Thyroid gland (tissue), 4 donors: ENCODE measurements at regions not wholly inside any gene's neighbourhood (a gene's known extent, or its start where the extent isn't known, plus 50 kb on each side); places are given as distances from the start of the nearest gene placed in this dataset.
A peak's percentile ranks its signal among the peaks of the same experiment; 100 is the strongest.

ENCODE experiments used
- DNase-seq, 2 donors: peaks; one replicate each; pipeline ENCODE4 v3.0.0-alpha.2; 2019
- H3K27ac ChIP-seq, 3 donors: fragments of 200-600 bp; sonication (generic); 1 replicate in 2 of 3; 2 replicates in 1 of 3; pipeline ENCODE4 v1.5.1; 2016 to 2019; ENCODE audit warnings: mild to moderate bottlenecking in 1 of 3, moderate library complexity in 1 of 3
- H3K27me3 ChIP-seq: fragments of 200-600 bp; sonication (generic); one replicate; pipeline ENCODE4 v1.5.1; 2019
- H3K36me3 ChIP-seq, 2 donors: fragments of 200-600 bp; sonication (generic); one replicate each; pipeline ENCODE4 v1.5.1; 2016 to 2019
- H3K4me1 ChIP-seq, 2 donors: fragments of 200-600 bp; sonication (generic); one replicate each; pipeline ENCODE4 v1.5.1; 2017 to 2019
- H3K4me3 ChIP-seq, 3 donors: fragments of 200-600 bp; sonication (generic); replicated peaks in 1 of 3; 1 replicate in 2 of 3; 2 replicates in 1 of 3; pipeline ENCODE4 v1.5.1; 2016; ENCODE audit warnings: mild to moderate bottlenecking in 1 of 3
- H3K9me3 ChIP-seq: fragments of 200-600 bp; sonication (generic); one replicate; pipeline ENCODE4 v1.5.1; 2017
- POLR2A ChIP-seq, 2 donors: fragments of 450-650 bp; IDR thresholded peaks; one replicate each; pipeline ENCODE4 v1.6.1; 2017; ENCODE audit warnings: antibody characterized with exemption in 2 of 2, mild to moderate bottlenecking in 2 of 2, moderate library complexity in 1 of 2
- WGBS, 2 donors: methylation state at CpG; one replicate each; pipeline ENCODE4 v1.1.5; 2017; 5-methylcytosine and 5-hydroxymethylcytosine counted together
- intact Hi-C: fragments of 100-400 bp; cut with DNase I; formaldehyde crosslinking; loops from one replicate; pipeline ENCODE4 v1.15.1; 2023
- TF ChIP-seq, protein P1 (sequence below), 6 experiments: fragments of 200-600 bp in 3 of 6; fragments of 450-650 bp in 3 of 6; sonication (generic) in 3 of 6; IDR thresholded peaks; one replicate each; pipeline ENCODE4 v1.5.1; 2016 to 2019; ENCODE audit warnings: antibody characterized with exemption in 6 of 6, mild to moderate bottlenecking in 2 of 6, inconsistent platforms in 1 of 6, moderate library complexity in 1 of 6

DNA sequence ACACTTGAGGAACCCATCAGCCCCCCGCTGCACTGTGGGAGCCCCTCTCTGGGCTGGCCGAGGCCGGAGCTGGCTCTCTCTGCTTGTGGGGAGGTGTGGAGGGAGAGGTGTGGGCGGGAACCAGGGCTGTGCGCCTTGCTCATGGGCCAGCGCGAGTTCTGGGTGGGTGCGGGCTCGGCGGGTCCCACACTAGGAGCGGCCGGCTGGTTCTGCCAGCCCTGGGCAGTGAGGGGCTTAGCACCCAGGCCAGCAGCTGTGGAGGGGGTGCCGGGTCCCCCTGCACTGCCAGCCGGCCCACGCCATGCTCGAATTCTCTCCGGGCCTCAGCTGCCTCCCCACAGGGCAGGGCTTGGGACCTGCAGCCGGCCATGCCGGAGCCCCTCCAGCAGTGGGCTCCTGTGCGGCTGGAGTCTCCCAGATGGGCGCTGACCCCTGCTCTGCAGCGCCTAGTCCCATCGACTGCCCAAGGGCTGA is 430.2 kb downstream of the FAT4 start:
- no peak overlapping the region for H3K27ac ChIP-seq
- intact Hi-C loops, result no loop called here
- 100% methylated on average over 10 to 12 of the region's 23 CpGs for WGBS, 2 donors
- TF ChIP-seq, protein P1, sequence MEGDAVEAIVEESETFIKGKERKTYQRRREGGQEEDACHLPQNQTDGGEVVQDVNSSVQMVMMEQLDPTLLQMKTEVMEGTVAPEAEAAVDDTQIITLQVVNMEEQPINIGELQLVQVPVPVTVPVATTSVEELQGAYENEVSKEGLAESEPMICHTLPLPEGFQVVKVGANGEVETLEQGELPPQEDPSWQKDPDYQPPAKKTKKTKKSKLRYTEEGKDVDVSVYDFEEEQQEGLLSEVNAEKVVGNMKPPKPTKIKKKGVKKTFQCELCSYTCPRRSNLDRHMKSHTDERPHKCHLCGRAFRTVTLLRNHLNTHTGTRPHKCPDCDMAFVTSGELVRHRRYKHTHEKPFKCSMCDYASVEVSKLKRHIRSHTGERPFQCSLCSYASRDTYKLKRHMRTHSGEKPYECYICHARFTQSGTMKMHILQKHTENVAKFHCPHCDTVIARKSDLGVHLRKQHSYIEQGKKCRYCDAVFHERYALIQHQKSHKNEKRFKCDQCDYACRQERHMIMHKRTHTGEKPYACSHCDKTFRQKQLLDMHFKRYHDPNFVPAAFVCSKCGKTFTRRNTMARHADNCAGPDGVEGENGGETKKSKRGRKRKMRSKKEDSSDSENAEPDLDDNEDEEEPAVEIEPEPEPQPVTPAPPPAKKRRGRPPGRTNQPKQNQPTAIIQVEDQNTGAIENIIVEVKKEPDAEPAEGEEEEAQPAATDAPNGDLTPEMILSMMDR (IDR thresholded peaks at IDR 0.05), result no peak
- no peak for TF ChIP-seq POLR2A (IDR thresholded peaks at IDR 0.05)
- H3K9me3 ChIP-seq, result no peaks in the 10 kb centered on the region
- H3K36me3 ChIP-seq, result no peaks in the 10 kb centered on the region
- no peaks in the 10 kb centered on the region for H3K4me1 ChIP-seq
- no peak for DNase-seq
- no peaks in the 10 kb centered on the region for H3K27me3 ChIP-seq
- H3K4me3 ChIP-seq, result no peak overlapping the region

DNA sequence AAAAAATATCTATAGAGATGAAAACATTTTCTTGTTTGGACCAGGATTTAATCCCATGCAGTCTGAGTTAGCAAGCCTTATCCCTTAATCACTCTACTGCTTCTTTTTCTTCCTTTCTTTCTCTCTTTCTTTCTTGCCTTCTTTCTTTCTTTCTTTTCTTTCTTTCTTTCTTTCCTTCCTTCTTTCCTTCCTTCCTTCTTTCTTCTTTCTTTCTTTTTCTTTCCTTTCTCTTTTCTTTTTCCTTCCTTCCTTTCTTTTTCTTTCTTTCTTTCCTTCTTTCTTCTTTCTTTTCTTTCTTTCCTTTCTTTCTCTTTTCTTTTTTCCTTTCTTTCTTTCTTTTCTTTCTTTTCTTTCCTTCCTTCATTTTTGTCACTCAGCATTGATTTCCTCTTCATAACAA is 434.6 kb downstream of the FAT4 start:
- H3K27me3 ChIP-seq, result no peaks in the 10 kb centered on the region
- TF ChIP-seq, protein P1 (IDR thresholded peaks at IDR 0.05), result no peak
- no peak for TF ChIP-seq POLR2A (IDR thresholded peaks at IDR 0.05)
- H3K4me3 ChIP-seq, result no peak overlapping the region
- no peaks in the 10 kb centered on the region for H3K9me3 ChIP-seq
- DNase-seq, result no peak
- intact Hi-C loops, result no loop called here
- no peak overlapping the region for H3K27ac ChIP-seq
- no peaks in the 10 kb centered on the region for H3K36me3 ChIP-seq
- no peaks in the 10 kb centered on the region for H3K4me1 ChIP-seq

DNA sequence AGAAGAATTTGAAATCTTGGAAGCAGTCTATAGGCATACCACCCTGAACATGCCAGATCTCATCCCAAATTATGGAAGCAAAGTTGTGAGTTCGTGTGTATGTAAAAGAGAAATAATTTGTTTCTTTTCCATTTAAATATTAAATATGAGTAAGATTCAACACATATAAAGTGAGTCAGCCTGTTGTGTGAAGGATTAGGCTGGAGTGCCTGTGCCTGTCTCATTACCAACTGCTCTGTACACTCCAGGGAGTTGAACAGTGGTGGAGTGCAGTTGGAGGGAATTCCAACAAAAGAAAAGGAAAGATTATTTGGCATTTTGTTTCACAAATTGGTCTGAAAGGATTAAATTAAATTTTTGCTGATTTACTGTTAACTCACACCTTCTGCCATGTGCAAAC is 435.6 kb downstream of the FAT4 start:
- no peak for TF ChIP-seq POLR2A (IDR thresholded peaks at IDR 0.05)
- TF ChIP-seq, protein P1 (IDR thresholded peaks at IDR 0.05), result no peak
- Histone ChIP-seq H3K9me3 (no peaks in the 10 kb centered on the region), H3K4me3 (no peak overlapping the region), H3K4me1 (no peaks in the 10 kb centered on the region), H3K27me3 (no peaks in the 10 kb centered on the region), H3K27ac (no peak overlapping the region), H3K36me3 (no peaks in the 10 kb centered on the region)
- no peak for DNase-seq
- 96% methylated on average over 1 of the region's 1 CpG for WGBS, 2 donors
- intact Hi-C loops, result no loop called here

DNA sequence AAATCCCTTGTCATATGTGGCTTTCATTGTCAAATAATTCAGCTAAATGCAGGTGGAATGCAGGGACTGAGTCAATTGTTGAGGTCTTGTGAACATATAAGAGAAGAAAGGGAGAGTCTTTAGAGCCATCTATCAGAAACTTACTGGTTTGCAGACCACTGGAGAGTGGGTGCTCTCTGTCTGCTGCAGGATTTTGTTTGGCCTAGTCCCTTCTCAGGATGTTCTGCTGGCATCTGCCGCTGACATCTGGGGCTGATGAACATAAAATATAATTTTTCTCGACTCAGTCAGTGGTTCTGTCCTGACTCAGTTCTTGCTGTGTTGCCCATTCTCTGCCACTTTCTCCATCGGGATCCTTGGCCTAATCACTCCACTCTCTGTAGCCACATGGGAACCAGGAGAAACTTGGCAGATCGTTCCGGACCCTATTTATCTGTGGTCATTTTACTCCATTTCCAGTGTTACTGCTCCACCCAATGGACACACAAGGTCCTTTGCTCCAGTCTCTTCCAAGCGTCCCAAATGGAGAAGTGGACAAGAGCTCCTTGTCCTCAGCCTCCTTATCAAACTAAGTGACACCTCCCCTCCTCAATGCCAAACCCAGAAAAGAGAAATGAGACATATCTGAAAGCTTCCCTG is 436.2 kb downstream of the FAT4 start:
- no peaks in the 10 kb centered on the region for H3K27me3 ChIP-seq
- no peaks in the 10 kb centered on the region for H3K4me1 ChIP-seq
- no peak for DNase-seq
- WGBS, 2 donors, result 52 to 60% methylated on average over 6 of the region's 6 CpGs
- no peak overlapping the region for H3K4me3 ChIP-seq
- TF ChIP-seq, protein P1 (IDR thresholded peaks at IDR 0.05), result peak in 4 of 6 experiments; percentile 10 to 36 (median 28)
- TF ChIP-seq POLR2A (IDR thresholded peaks at IDR 0.05), result no peak
- intact Hi-C loops, result no loop called here
- no peaks in the 10 kb centered on the region for H3K9me3 ChIP-seq
- no peaks in the 10 kb centered on the region for H3K36me3 ChIP-seq
- no peak overlapping the region for H3K27ac ChIP-seq

DNA sequence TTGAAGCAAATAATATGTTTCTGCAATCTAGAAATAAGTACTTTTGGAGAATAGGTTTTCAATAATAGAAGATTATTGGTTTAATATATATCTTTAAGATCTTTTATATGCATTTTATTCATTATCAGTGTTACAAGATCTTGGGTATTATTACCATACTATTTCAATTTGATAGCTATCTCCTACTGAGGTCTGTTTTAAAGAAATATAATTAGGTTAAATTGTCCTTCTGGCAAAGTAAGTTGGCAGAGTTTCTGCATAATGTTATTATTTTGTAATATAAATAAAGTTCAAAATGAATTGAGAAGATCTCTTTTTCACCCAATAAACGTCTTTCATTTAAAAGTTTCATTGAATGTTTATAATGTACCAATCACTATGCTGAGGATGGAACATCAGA is 443.7 kb downstream of the FAT4 start:
- Histone ChIP-seq H3K27ac (no peak overlapping the region), H3K36me3 (no peaks in the 10 kb centered on the region), H3K27me3 (no peaks in the 10 kb centered on the region), H3K4me3 (no peak overlapping the region), H3K4me1 (no peaks in the 10 kb centered on the region), H3K9me3 (no peaks in the 10 kb centered on the region)
- DNase-seq, result no peak
- TF ChIP-seq, protein P1 (IDR thresholded peaks at IDR 0.05), result no peak
- TF ChIP-seq POLR2A (IDR thresholded peaks at IDR 0.05), result no peak
- intact Hi-C loops, result no loop called here
- WGBS, 2 donors, result 79 to 90% methylated on average over 1 of the region's 1 CpG
